ENCODE measurements at regions not wholly inside any gene's neighbourhood (a gene's known extent, or its start where the extent isn't known, plus 50 kb on each side); places are given as distances from the start of the nearest gene placed in this dataset.

- TF ChIP-seq TAF1 (IDR thresholded peaks at IDR 0.05; ENCODE audit: borderline replicate concordance, insufficient read depth, low read length) (no peak), REST (IDR thresholded peaks at IDR 0.05; ENCODE audit: insufficient read depth in 1 of 2, low read depth in 2 of 2, low read length in 2 of 2) (no peak), FOXP2 (optimal IDR thresholded peaks at IDR 0.05; ENCODE audit: borderline replicate concordance, extremely low read depth, extremely low read length, insufficient read depth) (no peak), SIN3A (IDR thresholded peaks at IDR 0.05; ENCODE audit: borderline replicate concordance, insufficient read depth, low read length) (no peak), POLR2AphosphoS5 (IDR thresholded peaks at IDR 0.05; ENCODE audit: low read depth, low read length) (no peak)
These were observed 398.2 kb downstream of the SOX9 start for GRCh38 chr17:72518753-72519597.

- TF ChIP-seq TAF1 (IDR thresholded peaks at IDR 0.05; ENCODE audit: borderline replicate concordance, insufficient read depth, low read length) (no peak), FOXP2 (optimal IDR thresholded peaks at IDR 0.05; ENCODE audit: borderline replicate concordance, extremely low read depth, extremely low read length, insufficient read depth) (no peak)
These were observed 398.7 kb downstream of the SOX9 start for GRCh38 chr17:72519598-72519936.

GRCh38 chr17:72520665-72521303 is 400.0 kb downstream of the SOX9 start:
- no peak for TF ChIP-seq POLR2AphosphoS5 (IDR thresholded peaks at IDR 0.05; ENCODE audit: low read depth, low read length)
- no peak for TF ChIP-seq TAF1 (IDR thresholded peaks at IDR 0.05; ENCODE audit: borderline replicate concordance, insufficient read depth, low read length)
- no peak for TF ChIP-seq SIN3A (IDR thresholded peaks at IDR 0.05; ENCODE audit: borderline replicate concordance, insufficient read depth, low read length)
- no peak for TF ChIP-seq FOXP2 (optimal IDR thresholded peaks at IDR 0.05; ENCODE audit: borderline replicate concordance, extremely low read depth, extremely low read length, insufficient read depth)
- no peak for TF ChIP-seq REST (IDR thresholded peaks at IDR 0.05; ENCODE audit: insufficient read depth in 1 of 2, low read depth in 2 of 2, low read length in 2 of 2)

GRCh38 chr17:72523491-72523890 is 402.7 kb downstream of the SOX9 start:
- no peak for TF ChIP-seq TAF1 (IDR thresholded peaks at IDR 0.05; ENCODE audit: borderline replicate concordance, insufficient read depth, low read length)
- TF ChIP-seq REST (IDR thresholded peaks at IDR 0.05; ENCODE audit: insufficient read depth in 1 of 2, low read depth in 2 of 2, low read length in 2 of 2) = no peak
- TF ChIP-seq POLR2AphosphoS5 (IDR thresholded peaks at IDR 0.05; ENCODE audit: low read depth, low read length) = no peak
- TF ChIP-seq SIN3A (IDR thresholded peaks at IDR 0.05; ENCODE audit: borderline replicate concordance, insufficient read depth, low read length) = no peak
- TF ChIP-seq FOXP2 (optimal IDR thresholded peaks at IDR 0.05; ENCODE audit: borderline replicate concordance, extremely low read depth, extremely low read length, insufficient read depth) = no peak

- TF ChIP-seq REST (IDR thresholded peaks at IDR 0.05; ENCODE audit: insufficient read depth in 1 of 2, low read depth in 2 of 2, low read length in 2 of 2) (no peak), FOXP2 (optimal IDR thresholded peaks at IDR 0.05; ENCODE audit: borderline replicate concordance, extremely low read depth, extremely low read length, insufficient read depth) (no peak), SIN3A (IDR thresholded peaks at IDR 0.05; ENCODE audit: borderline replicate concordance, insufficient read depth, low read length) (no peak)
These were observed 404.6 kb downstream of the SOX9 start for GRCh38 chr17:72525225-72526015.

Measured in PFSK-1 (cell line).